Neural progenitor cell (in vitro differentiated cells): ENCODE measurements at regions not wholly inside any gene's neighbourhood (a gene's known extent, or its start where the extent isn't known, plus 50 kb on each side); places are given as distances from the start of the nearest gene placed in this dataset.

ENCODE experiments used
- DNase-seq: peaks from one replicate; pipeline ENCODE4 v3.0.0-alpha.2; 2016; ENCODE audit warnings: low spot score
- H2AFZ ChIP-seq: fragments of 200-600 bp; sonication (generic); replicated peaks from 2 replicates; pipeline ENCODE4 v1.6.1; 2016; ENCODE audit warnings: antibody characterized with exemption
- H3F3A ChIP-seq: fragments of 200-600 bp; sonication (generic); 2 replicates; pipeline ENCODE4 v1.6.1; 2016; ENCODE audit warnings: antibody characterized with exemption, low read depth
- H3K27ac ChIP-seq: fragments of 200-600 bp; sonication (generic); 2 replicates; pipeline ENCODE4 v1.5.1; 2016; ENCODE audit warnings: mild to moderate bottlenecking
- H3K27me3 ChIP-seq: fragments of 200-600 bp; sonication (generic); 2 replicates; pipeline ENCODE4 v1.6.1; 2016; ENCODE audit warnings: mild to moderate bottlenecking, moderate library complexity
- H3K36me3 ChIP-seq: fragments of 200-600 bp; sonication (generic); 2 replicates; pipeline ENCODE4 v1.5.1; 2016
- H3K4me1 ChIP-seq: fragments of 200-600 bp; sonication (generic); 2 replicates; pipeline ENCODE4 v1.6.1; 2016; ENCODE audit warnings: mixed run types
- H3K4me2 ChIP-seq: fragments of 200-600 bp; sonication (generic); 2 replicates; pipeline ENCODE4 v1.6.1; 2016
- H3K4me3 ChIP-seq: fragments of 200-600 bp; sonication (generic); 2 replicates; pipeline ENCODE4 v1.5.1; 2016
- H3K79me2 ChIP-seq: fragments of 200-600 bp; sonication (generic); 2 replicates; pipeline ENCODE4 v1.6.1; 2016; ENCODE audit warnings: low read depth
- H3K9ac ChIP-seq: fragments of 200-600 bp; sonication (generic); 2 replicates; pipeline ENCODE4 v1.6.1; 2016
- H3K9me3 ChIP-seq: fragments of 200-600 bp; sonication (generic); 2 replicates; pipeline ENCODE4 v1.5.1; 2016; ENCODE audit warnings: low read depth
- H4K20me1 ChIP-seq: fragments of 200-600 bp; sonication (generic); 2 replicates; pipeline ENCODE4 v1.6.1; 2016; ENCODE audit warnings: low read depth
- H3K27ac Mint-ChIP-seq: 3 replicates; pipeline ENCODE4 v1.8.0; 2021; ENCODE audit warnings: mixed read lengths
- H3K27me3 Mint-ChIP-seq: 2 replicates; pipeline ENCODE4 v1.8.0; 2022; ENCODE audit warnings: low read depth, mild to moderate bottlenecking, inconsistent platforms, moderate library complexity, mixed read lengths; ENCODE audit not compliant: insufficient read depth
- H3K36me3 Mint-ChIP-seq: 3 replicates; pipeline ENCODE4 v1.8.0; 2021; ENCODE audit warnings: mixed read lengths
- H3K4me1 Mint-ChIP-seq: 3 replicates; pipeline ENCODE4 v1.8.0; 2021; ENCODE audit warnings: mixed read lengths
- H3K4me3 Mint-ChIP-seq: 3 replicates; pipeline ENCODE4 v1.8.0; 2021; ENCODE audit warnings: mild to moderate bottlenecking, moderate library complexity, mixed read lengths
- H3K9me3 Mint-ChIP-seq: 3 replicates; pipeline ENCODE4 v1.8.0; 2020; ENCODE audit warnings: mixed read lengths
- EZH2 ChIP-seq: fragments of 200-600 bp; sonication (generic); IDR thresholded peaks from 2 replicates; pipeline ENCODE4 v1.6.1; 2017; ENCODE audit warnings: antibody characterized with exemption, mild to moderate bottlenecking, moderate library complexity
- EZH2phosphoT487 ChIP-seq: fragments of 200-600 bp; sonication (generic); IDR thresholded peaks from 2 replicates; pipeline ENCODE4 v1.6.1; 2017; ENCODE audit warnings: antibody characterized with exemption
- TF ChIP-seq, protein P1 (sequence below): fragments of 200-600 bp; sonication (generic); IDR thresholded peaks from 2 replicates; pipeline ENCODE4 v1.5.1; 2017; ENCODE audit warnings: antibody characterized with exemption, mild to moderate bottlenecking

DNA sequence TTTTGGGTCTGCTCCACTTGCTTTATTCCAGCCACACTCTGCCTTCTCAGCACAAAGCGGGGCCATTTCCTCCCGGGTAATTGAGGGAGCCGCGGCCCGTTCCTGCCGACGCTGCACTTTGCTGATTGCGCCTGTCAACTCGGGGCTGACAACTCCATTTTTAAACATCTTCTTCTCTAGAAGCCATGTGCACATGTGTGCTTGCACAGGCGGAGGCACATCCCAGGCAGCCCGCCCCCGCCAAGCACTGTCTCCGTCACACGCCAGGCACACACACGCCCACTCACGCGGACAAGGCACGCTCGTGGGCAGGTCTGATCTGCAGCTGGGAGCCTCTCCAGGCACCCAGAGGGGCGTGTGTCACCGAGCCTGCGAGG, 63.2 kb downstream of the ENGASE start:
- peaks cover 30% of the 10 kb centered on the region for H3K4me1 Mint-ChIP-seq
- Histone ChIP-seq H3F3A (no peaks in the 10 kb centered on the region), H3K4me3 (no peak overlapping the region), H3K9me3 (no peaks in the 10 kb centered on the region), H3K79me2 (no peaks in the 10 kb centered on the region), H3K27me3 (no peaks in the 10 kb centered on the region), H3K27ac (no peak overlapping the region), H3K36me3 (no peaks in the 10 kb centered on the region), H3K4me1 (peaks cover 16% of the 10 kb centered on the region), H4K20me1 (no peaks in the 10 kb centered on the region), H3K9ac (no peak overlapping the region), H2AFZ (no peak overlapping the region), H3K4me2 (no peak overlapping the region)
- H3K27ac Mint-ChIP-seq = peak overlapping the region; percentile 86
- no peak for TF ChIP-seq EZH2
- TF ChIP-seq, protein P1, sequence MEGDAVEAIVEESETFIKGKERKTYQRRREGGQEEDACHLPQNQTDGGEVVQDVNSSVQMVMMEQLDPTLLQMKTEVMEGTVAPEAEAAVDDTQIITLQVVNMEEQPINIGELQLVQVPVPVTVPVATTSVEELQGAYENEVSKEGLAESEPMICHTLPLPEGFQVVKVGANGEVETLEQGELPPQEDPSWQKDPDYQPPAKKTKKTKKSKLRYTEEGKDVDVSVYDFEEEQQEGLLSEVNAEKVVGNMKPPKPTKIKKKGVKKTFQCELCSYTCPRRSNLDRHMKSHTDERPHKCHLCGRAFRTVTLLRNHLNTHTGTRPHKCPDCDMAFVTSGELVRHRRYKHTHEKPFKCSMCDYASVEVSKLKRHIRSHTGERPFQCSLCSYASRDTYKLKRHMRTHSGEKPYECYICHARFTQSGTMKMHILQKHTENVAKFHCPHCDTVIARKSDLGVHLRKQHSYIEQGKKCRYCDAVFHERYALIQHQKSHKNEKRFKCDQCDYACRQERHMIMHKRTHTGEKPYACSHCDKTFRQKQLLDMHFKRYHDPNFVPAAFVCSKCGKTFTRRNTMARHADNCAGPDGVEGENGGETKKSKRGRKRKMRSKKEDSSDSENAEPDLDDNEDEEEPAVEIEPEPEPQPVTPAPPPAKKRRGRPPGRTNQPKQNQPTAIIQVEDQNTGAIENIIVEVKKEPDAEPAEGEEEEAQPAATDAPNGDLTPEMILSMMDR = no peak
- TF ChIP-seq EZH2phosphoT487 = no peak
- H3K36me3 Mint-ChIP-seq = no peaks in the 10 kb centered on the region
- H3K4me3 Mint-ChIP-seq = peak overlapping the region; percentile 24
- H3K27me3 Mint-ChIP-seq = peaks cover 16% of the 10 kb centered on the region
- H3K9me3 Mint-ChIP-seq = no peaks in the 10 kb centered on the region
- no peak for DNase-seq

DNA sequence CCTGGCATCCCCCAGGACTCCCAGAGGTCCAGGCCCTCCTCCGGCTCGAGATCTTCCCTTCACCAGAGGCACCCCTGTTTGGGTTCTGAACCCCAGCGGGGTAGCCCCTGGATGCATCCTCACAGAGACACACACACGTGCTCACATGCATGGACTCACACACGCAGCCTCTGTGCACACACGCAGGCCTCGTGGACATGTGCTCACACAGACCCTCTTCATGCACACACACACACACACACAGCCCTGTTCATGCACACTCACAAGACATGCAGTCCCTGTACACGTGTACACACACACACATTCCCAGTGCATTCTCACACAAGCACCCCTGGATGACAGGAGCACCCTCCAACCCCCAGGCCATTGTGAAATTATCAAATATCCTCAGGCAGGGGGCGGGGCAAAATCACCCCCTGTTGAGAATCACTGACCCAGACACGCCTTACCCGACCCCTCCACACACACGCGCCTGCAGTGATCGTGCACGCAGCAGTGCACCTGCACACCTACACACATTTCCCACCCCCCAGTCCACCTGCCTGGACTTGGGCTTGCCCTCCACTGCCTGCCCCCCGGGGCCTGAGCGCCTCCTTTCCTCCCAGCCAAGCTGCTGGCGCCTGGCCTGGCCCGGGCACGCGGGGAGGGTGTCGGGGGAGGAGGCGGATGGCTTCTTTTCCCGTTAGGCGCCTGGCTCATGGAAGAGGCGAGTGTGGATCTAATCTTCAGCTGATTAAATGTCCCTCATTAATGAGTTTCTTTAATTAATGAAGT, 62.6 kb downstream of the ENGASE start:
- Mint-ChIP-seq H3K4me1 (peaks cover 28% of the 10 kb centered on the region), H3K27me3 (peaks cover 14% of the 10 kb centered on the region), H3K4me3 (peak overlapping the region; percentile 62), H3K9me3 (no peaks in the 10 kb centered on the region), H3K27ac (peak overlapping the region; percentile 86), H3K36me3 (no peaks in the 10 kb centered on the region)
- H3K27me3 ChIP-seq = no peaks in the 10 kb centered on the region
- no peak for TF ChIP-seq EZH2phosphoT487
- TF ChIP-seq, protein P1 = no peak
- no peak for TF ChIP-seq EZH2
- no peaks in the 10 kb centered on the region for H3F3A ChIP-seq
- no peak overlapping the region for H3K27ac ChIP-seq
- H3K4me3 ChIP-seq = no peak overlapping the region
- no peaks in the 10 kb centered on the region for H3K79me2 ChIP-seq
- H3K36me3 ChIP-seq = no peaks in the 10 kb centered on the region
- H3K4me1 ChIP-seq = peaks cover 12% of the 10 kb centered on the region
- no peaks in the 10 kb centered on the region for H3K9me3 ChIP-seq
- no peak overlapping the region for H3K4me2 ChIP-seq
- DNase-seq = no peak
- no peak overlapping the region for H3K9ac ChIP-seq
- H4K20me1 ChIP-seq = no peaks in the 10 kb centered on the region
- H2AFZ ChIP-seq = no peak overlapping the region

DNA sequence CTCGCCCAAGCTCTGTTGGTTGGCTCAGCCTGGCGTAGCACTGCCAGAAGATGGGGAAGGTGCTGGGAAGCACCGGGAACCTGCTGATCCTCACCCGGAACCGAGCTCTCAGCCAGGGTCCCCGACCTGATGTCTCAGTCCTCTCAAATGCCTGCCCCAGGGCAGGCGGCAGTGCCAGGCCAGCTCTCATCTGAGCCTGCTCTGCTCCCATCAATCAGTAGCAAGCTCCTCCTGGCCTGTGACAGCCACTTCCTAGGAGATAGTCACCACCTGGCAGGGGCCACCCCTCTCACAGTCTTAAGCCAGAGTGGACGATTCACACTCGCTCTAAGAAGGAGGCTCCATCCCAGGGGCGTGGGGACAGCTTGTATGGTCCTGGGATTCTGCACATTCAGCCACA, 62.0 kb downstream of the ENGASE start:
- peaks cover 14% of the 10 kb centered on the region for H3K27me3 Mint-ChIP-seq
- no peak for DNase-seq
- peaks cover 26% of the 10 kb centered on the region for H3K4me1 Mint-ChIP-seq
- no peak overlapping the region for H3K27ac Mint-ChIP-seq
- H3K9me3 Mint-ChIP-seq = no peaks in the 10 kb centered on the region
- Histone ChIP-seq H3K27me3 (no peaks in the 10 kb centered on the region), H3K9ac (no peak overlapping the region), H3K36me3 (no peaks in the 10 kb centered on the region), H3K4me2 (no peak overlapping the region), H3K4me1 (peaks cover 6% of the 10 kb centered on the region), H3K27ac (no peak overlapping the region), H3F3A (no peaks in the 10 kb centered on the region), H3K4me3 (no peak overlapping the region), H2AFZ (no peak overlapping the region), H3K79me2 (no peaks in the 10 kb centered on the region), H4K20me1 (no peaks in the 10 kb centered on the region), H3K9me3 (no peaks in the 10 kb centered on the region)
- H3K36me3 Mint-ChIP-seq = no peaks in the 10 kb centered on the region
- no peak overlapping the region for H3K4me3 Mint-ChIP-seq
- TF ChIP-seq EZH2phosphoT487 (no peak), EZH2 (no peak)
- TF ChIP-seq, protein P1 = no peak
